ENCODE measurements at regions not wholly inside any gene's neighbourhood (a gene's known extent, or its start where the extent isn't known, plus 50 kb on each side); places are given as distances from the start of the nearest gene placed in this dataset.

GRCh38 chr19:30137747-30138146 lies 195.7 kb downstream of the URI1 start:
- Histone ChIP-seq H3K36me3 (no peaks in the 10 kb centered on the region), H3K4me3 (no peak overlapping the region), H3K27me3 (no peaks in the 10 kb centered on the region), H3K4me1 (no peaks in the 10 kb centered on the region), H3K9me3 (no peaks in the 10 kb centered on the region), H3K27ac (no peak overlapping the region)
- TF ChIP-seq CTCF (IDR thresholded peaks at IDR 0.05) = no peak
- TF ChIP-seq POLR2AphosphoS5 (IDR thresholded peaks at IDR 0.05) = no peak
- TF ChIP-seq POLR2A (IDR thresholded peaks at IDR 0.05) = no peak
- no peak for DNase-seq (ENCODE audit: low spot score in 2 of 2)
- intact Hi-C loops (cut with DNase I; ENCODE audit: low total_unique reads) = no loop called here

- no peak for TF ChIP-seq POLR2A (IDR thresholded peaks at IDR 0.05)
- no peak for TF ChIP-seq POLR2AphosphoS5 (IDR thresholded peaks at IDR 0.05)
- no peak for TF ChIP-seq CTCF (IDR thresholded peaks at IDR 0.05)
- intact Hi-C loops (cut with DNase I; ENCODE audit: low total_unique reads) = no loop called here
- peaks cover 0 to 4% of the 10 kb centered on the region in 2 donors for H3K9me3 ChIP-seq
Observed at GRCh38 chr19:30144242-30144758, 202.3 kb downstream of the URI1 start.

GRCh38 chr19:30144802-30145201 lies 202.8 kb downstream of the URI1 start:
- peaks cover 0 to 4% of the 10 kb centered on the region in 2 donors for H3K9me3 ChIP-seq
- intact Hi-C loops (cut with DNase I; ENCODE audit: low total_unique reads) = no loop called here
- TF ChIP-seq POLR2AphosphoS5 (IDR thresholded peaks at IDR 0.05) (no peak), POLR2A (IDR thresholded peaks at IDR 0.05) (no peak), CTCF (IDR thresholded peaks at IDR 0.05) (no peak)
- H3K27me3 ChIP-seq = no peaks in the 10 kb centered on the region
- no peak overlapping the region for H3K4me3 ChIP-seq
- H3K4me1 ChIP-seq = no peaks in the 10 kb centered on the region
- no peak overlapping the region for H3K27ac ChIP-seq
- H3K36me3 ChIP-seq = no peaks in the 10 kb centered on the region
- DNase-seq (ENCODE audit: low spot score in 2 of 2) = no peak

More at GRCh38 chr19:30144242-30144758, 202.3 kb downstream of the URI1 start:
- no peaks in the 10 kb centered on the region for H3K27me3 ChIP-seq
- H3K4me1 ChIP-seq = no peaks in the 10 kb centered on the region
- H3K36me3 ChIP-seq = no peaks in the 10 kb centered on the region
- DNase-seq (ENCODE audit: low spot score in 2 of 2) = no peak
- no peak overlapping the region for H3K4me3 ChIP-seq
- no peak overlapping the region for H3K27ac ChIP-seq

- H3K27ac ChIP-seq = no peak overlapping the region
- no peaks in the 10 kb centered on the region for H3K36me3 ChIP-seq
- peaks cover 0 to 4% of the 10 kb centered on the region in 2 donors for H3K9me3 ChIP-seq
- H3K4me1 ChIP-seq = no peaks in the 10 kb centered on the region
- TF ChIP-seq CTCF (IDR thresholded peaks at IDR 0.05) = no peak
- no peak for TF ChIP-seq POLR2AphosphoS5 (IDR thresholded peaks at IDR 0.05)
- H3K27me3 ChIP-seq = no peaks in the 10 kb centered on the region
- intact Hi-C loops (cut with DNase I; ENCODE audit: low total_unique reads) = no loop called here
- DNase-seq (ENCODE audit: low spot score in 2 of 2) = no peak
- no peak overlapping the region for H3K4me3 ChIP-seq
Observed at GRCh38 chr19:30145467-30145866, 203.4 kb downstream of the URI1 start.

- intact Hi-C loops (cut with DNase I; ENCODE audit: low total_unique reads) = no loop called here
- Histone ChIP-seq H3K27ac (no peak overlapping the region), H3K36me3 (no peaks in the 10 kb centered on the region), H3K4me3 (no peak overlapping the region), H3K9me3 (peaks cover 0 to 4% of the 10 kb centered on the region in 2 donors), H3K27me3 (no peaks in the 10 kb centered on the region), H3K4me1 (no peaks in the 10 kb centered on the region)
- DNase-seq (ENCODE audit: low spot score in 2 of 2) = no peak
- TF ChIP-seq POLR2AphosphoS5 (IDR thresholded peaks at IDR 0.05) (no peak), POLR2A (IDR thresholded peaks at IDR 0.05) (no peak), CTCF (IDR thresholded peaks at IDR 0.05) (no peak)
Observed at GRCh38 chr19:30146346-30146745, 204.3 kb downstream of the URI1 start.
